Skin epidermis (tissue), 12 donors: ENCODE measurements at regions not wholly inside any gene's neighbourhood (a gene's known extent, or its start where the extent isn't known, plus 50 kb on each side); places are given as distances from the start of the nearest gene placed in this dataset.
"Not testable (repeated sequence)": the region's sequence is repeated elsewhere in the genome, so short reads cannot be mapped to it uniquely, and the experiment has no call there.

Source experiments
- H3K27ac ChIP-seq, 21 experiments: fragments of 200-600 bp; sonication (generic) in 11 of 21; one replicate each; pipeline ENCODE4 v1.5.0; 2020; ENCODE audit warnings: mild to moderate bottlenecking in 3 of 21, inconsistent platforms in 2 of 21, moderate library complexity in 2 of 21
- H3K4me3 ChIP-seq, 7 experiments: fragments of 200-600 bp; sonication (generic) in 2 of 7; one replicate each; pipeline ENCODE4 v1.5.0; 2020; ENCODE audit warnings: inconsistent platforms in 2 of 7, mild to moderate bottlenecking in 2 of 7, moderate library complexity in 1 of 7

DNA sequence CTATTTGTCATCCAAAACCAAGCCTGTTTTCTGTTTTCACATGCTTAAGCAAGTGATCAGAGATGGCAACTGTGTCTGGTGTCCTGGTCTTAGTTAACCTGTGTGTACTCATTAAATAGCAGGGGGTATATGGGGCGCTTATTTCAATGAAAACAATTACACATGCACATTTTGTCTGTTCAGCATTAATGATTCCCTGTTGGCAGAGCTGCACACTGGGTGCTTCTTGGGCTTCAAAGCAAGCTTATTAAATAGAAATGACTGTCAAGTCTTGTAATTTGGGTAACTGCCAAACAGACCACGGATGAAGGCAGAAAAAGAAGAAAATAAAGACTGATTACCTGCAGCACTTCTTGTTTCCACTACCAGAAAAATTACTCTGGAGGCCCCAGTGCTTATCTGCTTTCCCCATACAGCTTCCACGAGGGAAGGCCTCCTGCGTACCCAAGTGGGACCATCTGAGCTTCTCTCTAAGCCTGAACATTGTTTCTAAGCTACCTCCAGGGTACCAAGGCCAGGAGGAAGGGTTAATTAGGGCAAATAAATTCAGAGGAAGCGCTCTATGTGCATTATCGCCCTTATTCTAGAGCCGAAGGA lies 107.2 kb upstream of the TBL1X start:
- H3K4me3 ChIP-seq: no peak overlapping the region
- no peak overlapping the region for H3K27ac ChIP-seq

GRCh38 chrX:9362363-9362928 lies 102.4 kb upstream of the TBL1X start:
- Histone ChIP-seq H3K4me3 (no peak overlapping the region), H3K27ac (no peak overlapping the region)

DNA sequence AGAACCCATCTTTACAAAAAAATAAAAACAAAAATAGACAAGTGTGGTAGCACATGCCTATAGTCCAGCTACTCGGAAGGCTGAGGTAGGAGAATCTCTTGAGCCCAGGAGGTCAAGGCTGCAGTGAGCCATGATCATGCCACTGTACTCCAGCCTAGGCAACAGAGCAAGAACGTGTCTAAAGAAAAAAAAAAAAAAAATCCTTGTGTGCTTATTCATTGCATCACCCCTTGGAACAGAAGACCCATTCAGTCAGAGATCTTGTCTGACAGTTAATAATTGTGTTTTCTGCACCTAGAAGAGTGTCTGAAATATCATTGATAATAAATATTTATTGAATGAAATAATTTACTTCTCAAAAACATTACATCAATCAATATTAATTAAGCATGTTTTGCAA lies 97.4 kb upstream of the TBL1X start:
- H3K27ac ChIP-seq: no peak overlapping the region
- H3K4me3 ChIP-seq: no peak overlapping the region

- Histone ChIP-seq H3K27ac (no peak overlapping the region), H3K4me3 (no peak overlapping the region)
Measured at GRCh38 chrX:9368262-9368661, 96.6 kb upstream of the TBL1X start.

DNA sequence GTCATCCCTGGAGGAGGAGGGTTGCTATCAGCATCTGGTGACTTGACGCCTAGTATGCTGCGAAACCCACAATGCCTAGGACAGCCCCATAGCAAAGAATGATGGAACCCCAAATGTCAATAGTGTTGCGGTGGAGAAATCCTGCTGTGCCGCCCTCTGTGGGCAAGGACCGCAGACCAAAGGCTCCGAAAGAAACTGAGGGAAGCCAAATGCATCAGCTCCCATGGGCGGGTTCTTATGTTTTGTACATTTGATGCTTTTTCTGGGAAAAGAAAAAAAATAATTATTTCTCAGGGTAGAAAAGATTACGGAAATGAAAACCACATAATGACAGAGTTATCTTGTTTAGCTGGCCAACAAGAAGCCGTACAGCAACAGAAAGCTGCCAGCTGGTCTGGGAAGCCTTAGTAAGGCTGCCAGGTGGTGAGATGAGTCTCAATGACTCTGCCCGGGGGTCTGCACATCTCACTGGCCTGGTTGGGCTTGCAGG lies 95.0 kb upstream of the TBL1X start:
- Histone ChIP-seq H3K27ac (no peak overlapping the region), H3K4me3 (no peak overlapping the region)

GRCh38 chrX:9370893-9371292 lies 94.0 kb upstream of the TBL1X start:
- H3K4me3 ChIP-seq: no peak overlapping the region
- no peak overlapping the region for H3K27ac ChIP-seq

DNA sequence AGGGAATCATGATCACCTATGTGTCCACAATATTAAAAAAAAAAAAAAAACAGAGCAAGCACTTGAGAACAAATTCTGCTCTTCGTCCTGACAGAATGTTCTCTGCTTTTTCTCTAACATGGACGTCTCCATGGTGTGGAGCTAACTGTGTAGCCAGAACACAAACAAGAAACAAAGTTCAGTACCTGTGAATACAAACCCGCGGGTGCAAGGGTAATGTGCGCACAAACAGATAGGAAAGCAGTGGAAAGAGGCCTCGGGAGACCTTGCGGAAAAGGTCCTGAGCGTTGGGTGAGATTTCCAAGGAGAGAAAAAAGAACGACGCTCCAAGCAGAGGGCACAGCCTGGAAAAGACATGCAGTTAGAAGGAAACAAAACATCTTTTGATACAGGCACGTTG lies 92.0 kb upstream of the TBL1X start:
- Histone ChIP-seq H3K4me3 (no peak overlapping the region), H3K27ac (no peak overlapping the region)

DNA sequence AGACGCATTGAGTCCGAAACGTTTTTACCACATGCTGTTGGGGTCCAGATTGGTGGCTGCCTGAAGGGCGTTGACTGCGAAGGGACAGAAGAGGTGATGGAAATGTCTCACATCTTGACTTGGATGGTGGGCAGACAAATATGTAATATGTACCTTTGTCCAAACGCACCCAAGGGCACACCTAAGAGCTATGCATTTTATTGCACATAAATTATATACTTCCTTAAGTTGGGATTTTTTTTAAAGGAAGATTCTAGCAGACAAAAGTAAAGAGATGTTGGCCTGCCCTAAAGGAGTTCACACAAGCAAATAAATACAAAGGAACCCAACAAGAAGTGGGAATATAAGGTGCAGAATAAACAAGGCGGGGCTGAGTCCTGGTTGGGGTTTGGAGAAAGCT lies 91.1 kb upstream of the TBL1X start:
- Histone ChIP-seq H3K4me3 (no peak overlapping the region), H3K27ac (no peak overlapping the region)

DNA sequence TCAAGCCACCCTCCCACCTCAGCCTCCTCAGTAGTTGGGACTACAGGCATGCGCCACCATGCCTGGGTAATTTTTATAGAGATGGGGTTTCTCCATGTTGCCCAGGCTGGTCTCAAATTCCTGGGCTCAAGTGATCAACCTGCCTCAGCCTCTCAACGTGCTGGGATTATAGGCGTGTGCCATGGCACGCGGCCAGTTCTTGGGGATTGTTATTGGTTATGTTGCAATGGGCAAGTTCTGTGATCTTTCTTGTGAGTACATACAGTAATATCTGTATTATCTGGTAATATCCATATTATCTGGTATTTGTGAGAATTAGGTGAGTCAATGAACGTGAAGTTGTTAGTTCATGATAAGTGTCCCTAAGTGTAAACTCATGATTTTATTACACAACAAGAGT lies 90.3 kb upstream of the TBL1X start:
- H3K4me3 ChIP-seq: no peak overlapping the region
- no peak overlapping the region for H3K27ac ChIP-seq

DNA sequence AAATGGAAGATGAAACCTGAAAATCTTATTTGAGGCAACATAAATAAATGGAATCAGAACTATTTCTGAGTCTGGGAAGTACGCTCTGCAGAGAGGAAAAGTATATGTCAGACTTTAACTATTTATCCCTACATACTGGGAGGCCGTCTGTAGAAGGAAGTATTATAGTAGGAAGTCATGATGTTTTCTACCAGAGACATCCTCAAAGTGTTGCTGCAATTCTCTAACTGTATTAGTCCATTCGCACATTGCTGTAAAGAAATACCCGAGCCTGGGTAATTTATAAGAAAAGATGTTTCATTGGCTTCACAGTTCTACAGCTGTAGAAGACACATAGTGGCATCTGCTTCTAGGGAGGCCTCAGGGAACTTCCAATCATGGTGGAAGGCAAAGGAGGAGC lies 88.7 kb upstream of the TBL1X start:
- no peak overlapping the region for H3K27ac ChIP-seq
- H3K4me3 ChIP-seq: no peak overlapping the region

GRCh38 chrX:9377216-9377615 lies 87.6 kb upstream of the TBL1X start:
- not testable (repeated sequence) for H3K4me3 ChIP-seq

DNA sequence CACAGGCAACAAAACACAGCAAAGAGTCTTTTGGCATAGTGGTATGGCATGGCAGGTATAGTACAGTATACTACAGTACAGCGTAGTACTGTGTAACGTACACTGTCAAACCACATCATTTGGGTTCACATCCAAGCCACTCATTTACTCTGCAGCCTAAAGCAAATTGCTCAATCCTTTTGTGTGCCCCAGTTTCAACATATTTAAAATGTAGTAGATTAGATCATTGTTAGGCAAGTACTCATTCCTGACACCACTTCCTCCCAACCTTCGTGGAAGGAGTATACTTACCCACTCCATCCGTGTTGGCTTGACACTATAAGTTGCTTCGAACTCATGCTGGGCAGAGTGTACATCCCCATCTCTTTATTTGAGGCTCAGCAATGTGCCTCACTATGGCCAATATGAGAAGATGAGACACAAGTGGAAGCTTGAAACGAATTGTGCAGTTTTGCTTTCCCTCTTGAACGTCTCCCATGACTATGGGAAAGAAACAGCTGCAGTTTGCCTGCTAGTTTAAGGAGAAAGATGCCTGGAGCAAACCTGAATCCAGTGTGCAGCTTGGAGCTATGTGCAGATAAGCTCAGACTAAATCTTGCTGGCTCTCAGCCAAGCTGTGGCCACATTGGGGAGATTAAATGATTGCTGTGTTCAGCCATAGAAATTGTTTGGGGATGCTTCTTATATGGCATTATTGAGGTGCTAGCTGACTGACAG lies 85.7 kb upstream of the TBL1X start:
- Histone ChIP-seq H3K4me3 (no peak overlapping the region), H3K27ac (no peak overlapping the region)

More at GRCh38 chrX:9377216-9377615, 87.6 kb upstream of the TBL1X start:
- not testable (repeated sequence) for H3K27ac ChIP-seq

- Histone ChIP-seq H3K27ac (no peak overlapping the region), H3K4me3 (no peak overlapping the region)
Measured at GRCh38 chrX:9379697-9380551, 84.9 kb upstream of the TBL1X start.

GRCh38 chrX:9383655-9384054 lies 81.2 kb upstream of the TBL1X start:
- no peak overlapping the region for H3K4me3 ChIP-seq
- H3K27ac ChIP-seq: no peak overlapping the region

GRCh38 chrX:9388450-9388849 lies 76.4 kb upstream of the TBL1X start:
- Histone ChIP-seq H3K4me3 (no peak overlapping the region), H3K27ac (no peak overlapping the region)

GRCh38 chrX:9390121-9390520 lies 74.7 kb upstream of the TBL1X start:
- Histone ChIP-seq H3K4me3 (no peak overlapping the region), H3K27ac (no peak overlapping the region)

- Histone ChIP-seq H3K27ac (no peak overlapping the region), H3K4me3 (no peak overlapping the region)
Measured at GRCh38 chrX:9390693-9391368, 74.0 kb upstream of the TBL1X start.

GRCh38 chrX:9392445-9392844 lies 72.4 kb upstream of the TBL1X start:
- Histone ChIP-seq H3K27ac (no peak overlapping the region), H3K4me3 (no peak overlapping the region)

GRCh38 chrX:9393571-9393970 lies 71.3 kb upstream of the TBL1X start:
- Histone ChIP-seq H3K4me3 (no peak overlapping the region), H3K27ac (no peak overlapping the region)

GRCh38 chrX:9394212-9394611 lies 70.6 kb upstream of the TBL1X start:
- no peak overlapping the region for H3K27ac ChIP-seq
- H3K4me3 ChIP-seq: no peak overlapping the region
